GM18507 (cell line): ENCODE measurements at regions not wholly inside any gene's neighbourhood (a gene's known extent, or its start where the extent isn't known, plus 50 kb on each side); places are given as distances from the start of the nearest gene placed in this dataset.

ENCODE experiments used
- DNase-seq: peaks from one replicate; pipeline ENCODE4 v3.0.0; 2011; ENCODE audit warnings: low read depth; ENCODE audit not compliant: insufficient read length; ENCODE audit errors: extremely low spot score
- FAIRE-seq: peaks from 2 replicates; lab custom pipeline; 2011; peaks lifted over from hg19 to GRCh38; lab: Jason Lieb, UNC

DNA sequence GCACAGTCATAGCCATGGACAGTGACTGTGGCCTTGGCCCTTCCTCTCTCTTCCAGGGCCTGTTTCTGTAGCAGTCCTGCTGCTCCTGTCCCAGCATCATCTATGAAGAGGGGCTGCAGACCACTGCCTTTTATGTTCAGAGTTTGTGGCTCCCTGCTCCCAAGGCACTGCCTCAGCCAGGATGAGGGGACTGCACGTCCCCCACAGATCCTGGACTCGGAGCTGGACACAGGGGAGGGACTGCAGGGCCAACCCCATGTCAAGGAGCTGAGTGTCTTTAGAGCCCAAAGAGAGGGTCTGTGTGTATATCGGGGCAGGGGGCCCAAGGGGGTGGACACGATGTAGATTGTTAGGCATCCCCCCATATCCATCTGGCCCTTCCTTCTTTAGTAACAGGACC, 60.6 kb upstream of the DIO3 start:
- FAIRE-seq: no peak
- DNase-seq: no peak

- FAIRE-seq (no peak), DNase-seq (no peak)
These were observed 60.0 kb upstream of the DIO3 start for GRCh38 chr14:101501341-101501740.

DNA sequence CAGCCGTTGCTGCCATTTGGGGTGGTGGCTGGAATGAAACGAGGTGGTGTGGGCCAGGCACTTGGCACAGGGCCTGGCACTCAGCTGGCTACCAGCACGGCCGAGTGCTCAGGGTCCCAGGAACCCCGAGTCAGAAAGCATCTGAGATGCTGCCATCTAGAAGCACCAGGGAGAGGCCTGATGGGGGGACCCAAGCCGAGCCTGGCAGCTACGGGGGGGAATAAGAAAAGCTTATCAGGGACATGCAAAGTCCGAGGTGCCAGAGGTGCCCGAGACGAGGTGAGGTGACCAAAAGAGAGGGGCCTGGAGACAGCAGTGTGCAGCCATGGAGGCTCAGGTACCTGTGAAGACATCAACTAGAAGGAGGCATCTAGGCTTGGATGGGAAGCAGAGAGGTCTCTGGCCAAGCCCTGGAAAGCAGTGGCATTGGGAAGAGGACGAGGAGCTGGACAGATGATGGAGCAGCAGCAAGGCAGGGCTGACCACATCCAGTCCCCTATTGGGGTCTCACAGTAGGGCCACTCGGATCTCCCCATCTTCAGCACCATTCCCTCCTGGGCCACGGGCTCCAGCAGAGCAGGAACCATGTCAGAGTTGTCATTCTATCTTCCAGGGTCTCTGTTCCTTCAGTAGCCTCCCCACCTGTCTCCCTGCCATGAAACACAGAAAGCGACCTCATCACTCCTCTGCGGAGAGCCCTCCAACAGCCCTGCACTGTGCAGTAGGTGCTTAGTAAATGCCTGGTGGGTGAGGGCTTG, 59.3 kb upstream of the DIO3 start:
- FAIRE-seq: no peak
- DNase-seq: no peak

- no peak for FAIRE-seq
These were observed 58.4 kb upstream of the DIO3 start for GRCh38 chr14:101502761-101503392.

GRCh38 chr14:101503431-101504095, 57.7 kb upstream of the DIO3 start:
- no peak for DNase-seq
- no peak for FAIRE-seq

More at GRCh38 chr14:101502761-101503392, 58.4 kb upstream of the DIO3 start:
- no peak for DNase-seq

DNA sequence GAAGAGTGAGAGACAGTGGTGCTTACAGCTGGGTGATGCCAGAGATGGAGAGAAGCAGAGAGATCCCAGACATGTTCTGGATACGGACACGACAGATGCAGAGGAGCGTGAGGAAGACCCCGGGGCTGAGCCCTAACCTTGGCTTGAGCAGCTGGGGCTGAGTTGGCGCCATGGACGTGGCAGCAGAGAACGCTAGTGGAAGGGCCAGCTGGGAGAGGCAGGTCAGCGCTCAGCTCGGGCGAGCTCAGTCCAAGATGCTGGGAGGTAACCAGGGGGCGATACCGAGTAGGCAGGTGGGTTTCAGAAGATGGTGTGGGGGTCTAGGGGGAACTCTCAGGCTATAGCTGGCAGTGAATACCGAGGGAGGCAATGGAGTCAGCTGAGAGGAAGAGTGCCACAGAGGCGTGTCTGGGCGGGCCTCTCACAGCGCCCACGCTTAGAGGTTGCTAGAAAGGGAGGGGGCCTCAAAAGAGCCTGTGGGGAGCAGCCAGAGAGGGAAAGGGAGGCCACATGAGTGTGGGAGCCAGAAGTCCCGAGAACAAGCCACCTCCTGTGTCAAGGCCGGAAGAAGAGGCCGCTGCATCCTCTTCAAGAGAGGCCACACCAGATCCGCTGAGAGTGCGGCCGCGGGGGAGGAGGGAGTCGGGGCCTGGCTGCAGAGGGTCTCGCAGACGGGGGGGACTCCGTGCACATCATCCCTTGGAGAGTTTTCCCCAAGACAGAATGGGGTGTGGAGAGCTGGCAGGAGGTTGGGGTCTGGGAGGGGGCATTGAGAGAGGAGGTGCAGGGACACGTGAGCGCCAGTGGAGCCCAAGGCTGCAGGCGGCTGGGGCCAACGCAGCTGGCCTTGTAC, 57.0 kb upstream of the DIO3 start:
- no peak for DNase-seq
- no peak for FAIRE-seq

- FAIRE-seq: no peak
These were observed 55.9 kb upstream of the DIO3 start for GRCh38 chr14:101505236-101505970.

DNA sequence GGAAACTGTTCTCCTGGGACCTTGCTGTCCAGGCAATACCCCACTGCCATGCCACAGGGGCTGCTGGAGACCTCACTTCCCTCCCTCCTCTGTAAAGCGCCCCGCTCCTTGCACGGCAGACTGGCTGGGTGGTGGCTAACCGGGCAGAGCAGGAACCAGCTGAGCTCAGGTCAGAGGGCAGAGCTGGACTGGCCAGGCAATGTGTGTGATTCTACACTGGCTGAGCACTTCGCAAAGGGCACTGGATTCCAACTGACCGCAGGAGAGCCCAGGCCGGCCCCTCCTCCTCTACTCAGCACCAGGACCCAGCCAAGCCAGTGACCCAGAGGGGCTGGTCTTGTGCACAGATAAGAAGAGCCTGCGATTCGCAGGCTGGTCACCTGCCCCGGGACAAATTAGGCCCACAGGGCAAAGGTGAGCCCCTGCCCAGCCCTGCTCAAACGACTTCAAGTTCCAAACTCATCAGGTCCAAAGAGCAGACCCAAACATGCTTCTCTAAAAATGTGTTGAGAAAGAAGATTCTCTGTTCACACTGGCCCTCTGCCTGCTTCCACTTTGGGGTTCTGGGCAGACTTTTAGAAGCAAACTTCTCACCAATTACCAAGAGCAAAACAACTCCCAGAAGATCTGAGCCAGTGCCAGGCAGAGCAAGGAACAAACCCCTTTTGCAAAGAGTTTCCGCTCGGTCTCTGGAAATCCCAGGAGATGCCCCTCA, 54.9 kb upstream of the DIO3 start:
- DNase-seq (no peak), FAIRE-seq (no peak)

More at GRCh38 chr14:101505236-101505970, 55.9 kb upstream of the DIO3 start:
- no peak for DNase-seq

GRCh38 chr14:101506926-101507835, 54.1 kb upstream of the DIO3 start:
- no peak for FAIRE-seq

GRCh38 chr14:101507836-101508150, 53.5 kb upstream of the DIO3 start:
- DNase-seq (no peak), FAIRE-seq (no peak)

More at GRCh38 chr14:101506926-101507835, 54.1 kb upstream of the DIO3 start:
- DNase-seq: no peak

- DNase-seq (no peak), FAIRE-seq (no peak)
These were observed 52.9 kb upstream of the DIO3 start for GRCh38 chr14:101508196-101508947.

- no peak for FAIRE-seq
- DNase-seq: no peak
These were observed 52.2 kb upstream of the DIO3 start for GRCh38 chr14:101508948-101509729.

DNA sequence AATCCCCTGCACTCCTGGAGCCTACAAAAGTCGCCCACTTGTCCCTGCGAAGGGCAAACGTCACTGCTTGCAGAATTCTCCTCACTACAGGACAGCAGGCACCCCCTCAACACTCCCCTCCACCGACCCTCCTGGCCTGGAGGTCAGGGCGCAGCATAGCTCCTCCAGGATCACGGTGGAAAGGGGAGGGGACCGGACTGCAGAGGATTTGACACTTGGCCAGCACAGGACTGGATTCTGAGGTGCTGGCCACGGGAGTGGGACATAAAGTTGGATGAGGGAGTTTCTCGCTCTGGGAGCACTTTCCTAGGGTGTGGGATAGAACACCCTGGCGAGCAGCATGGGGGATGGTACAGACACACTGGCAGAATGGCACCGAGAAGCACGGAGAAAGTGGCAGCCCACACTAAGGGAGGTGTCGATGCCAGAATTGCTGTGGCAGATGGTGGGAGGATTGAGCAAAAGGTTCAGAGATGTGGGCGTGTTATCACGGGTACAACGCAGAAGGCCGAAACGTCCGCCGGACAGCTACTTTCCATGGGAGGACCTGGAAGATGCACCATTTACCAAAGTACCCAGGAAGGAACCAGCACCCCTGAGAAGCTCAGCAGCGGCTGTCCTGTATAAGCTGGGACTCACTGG, 51.4 kb upstream of the DIO3 start:
- FAIRE-seq (no peak), DNase-seq (no peak)

- DNase-seq (no peak), FAIRE-seq (no peak)
These were observed 50.1 kb upstream of the DIO3 start for GRCh38 chr14:101511199-101511598.
